SU-DHL-6 (cell line): ENCODE measurements at regions not wholly inside any gene's neighbourhood (a gene's known extent, or its start where the extent isn't known, plus 50 kb on each side); places are given as distances from the start of the nearest gene placed in this dataset.

ENCODE experiments used
- CTCF ChIP-seq: fragments of 200-600 bp; sonication (generic); IDR thresholded peaks from one replicate; pipeline ENCODE4 v1.5.1; 2017; ENCODE audit warnings: antibody characterized with exemption, mild to moderate bottlenecking, low read length, moderate library complexity; ENCODE audit not compliant: insufficient read depth, poor library complexity, severe bottlenecking
- EZH2phosphoT487 ChIP-seq: fragments of 200-600 bp; sonication (generic), shearing (Covaris generic); conservative IDR thresholded peaks from 2 replicates; pipeline ENCODE4 v1.6.1; 2018; ENCODE audit warnings: mild to moderate bottlenecking, antibody characterized with exemption, low read length, moderate library complexity, mixed read lengths

GRCh38 chr5:116740771-116741170, 166.1 kb upstream of the SEMA6A start:
- no peak for TF ChIP-seq CTCF
- TF ChIP-seq EZH2phosphoT487, result no peak
